CD14-positive monocyte (primary cell): ENCODE measurements at regions not wholly inside any gene's neighbourhood (a gene's known extent, or its start where the extent isn't known, plus 50 kb on each side); places are given as distances from the start of the nearest gene placed in this dataset.

ENCODE experiments used
- DNase-seq, 3 donors: peaks; one replicate each; pipeline ENCODE4 v3.0.0-alpha.2; 2011 to 2022
- H2AFZ ChIP-seq: 2 replicates; pipeline ENCODE4 v1.6.0; 2012; ENCODE audit warnings: mild to moderate bottlenecking, low read depth, low read length, inconsistent platforms; ENCODE audit not compliant: insufficient read depth, poor library complexity, severe bottlenecking
- H3K27ac ChIP-seq, 2 donors: 1 replicate in 1 of 2; 2 replicates in 1 of 2; pipeline ENCODE4 v1.5.1; 2012 to 2013; ENCODE audit warnings: low read length in 2 of 2, control low read depth in 1 of 2, inconsistent platforms in 1 of 2, low read depth in 1 of 2, mild to moderate bottlenecking in 1 of 2
- H3K27me3 ChIP-seq, 2 donors: one replicate each; pipeline versions ENCODE4 v1.6.0 to v1.6.1; 2011 to 2013; ENCODE audit warnings: low read length in 2 of 2; ENCODE audit not compliant: control insufficient read depth in 2 of 2, insufficient read depth in 2 of 2
- H3K36me3 ChIP-seq, 2 donors: replicated peaks in 1 of 2; 1 replicate in 1 of 2; 2 replicates in 1 of 2; pipeline versions ENCODE4 v1.5.1 to v1.6.1; 2012 to 2013; ENCODE audit warnings: low read length in 2 of 2, control low read depth in 1 of 2, inconsistent platforms in 1 of 2, mild to moderate bottlenecking in 1 of 2; ENCODE audit not compliant: insufficient read depth in 2 of 2, control insufficient read depth in 1 of 2
- H3K4me1 ChIP-seq, 2 donors: 1 replicate in 1 of 2; 2 replicates in 1 of 2; pipeline versions ENCODE4 v1.5.1 to v1.6.1; 2012 to 2013; ENCODE audit warnings: low read length in 2 of 2, control low read depth in 1 of 2, inconsistent platforms in 1 of 2, mild to moderate bottlenecking in 1 of 2, moderate library complexity in 1 of 2; ENCODE audit not compliant: insufficient read depth in 2 of 2, control insufficient read depth in 1 of 2
- H3K4me2 ChIP-seq: replicated peaks from 2 replicates; pipeline ENCODE3; 2012; ENCODE audit warnings: low read length, moderate library complexity, mild to moderate bottlenecking; ENCODE audit not compliant: poor library complexity, severe bottlenecking; ENCODE audit errors: extremely low read depth
- H3K4me3 ChIP-seq, 3 experiments: fragments of 200-600 bp in 1 of 3; sonication (generic) in 1 of 3; replicated peaks in 1 of 3; 1 replicate in 2 of 3; 2 replicates in 1 of 3; pipeline ENCODE4 v1.5.1; 2011 to 2013; ENCODE audit warnings: low read length in 3 of 3, mild to moderate bottlenecking in 3 of 3, control low read depth in 2 of 3, low read depth in 2 of 3, inconsistent platforms in 1 of 3, moderate library complexity in 1 of 3
- H3K79me2 ChIP-seq: 2 replicates; pipeline ENCODE4 v1.6.0; 2012; ENCODE audit warnings: mild to moderate bottlenecking, control low read depth, inconsistent platforms, low read length, moderate library complexity; ENCODE audit not compliant: insufficient read depth
- H3K9ac ChIP-seq: 2 replicates; pipeline ENCODE4 v1.6.0; 2017; ENCODE audit warnings: low read length, mild to moderate bottlenecking; ENCODE audit not compliant: insufficient read depth, poor library complexity, severe bottlenecking
- H3K9me3 ChIP-seq, 2 donors: replicated peaks in 1 of 2; 1 replicate in 1 of 2; 2 replicates in 1 of 2; pipeline versions ENCODE4 v1.5.1 to v1.6.1; 2012 to 2013; ENCODE audit warnings: low read length in 2 of 2, control low read depth in 1 of 2; ENCODE audit not compliant: control insufficient read depth in 1 of 2, insufficient read depth in 1 of 2
- H4K20me1 ChIP-seq: 2 replicates; pipeline ENCODE4 v1.6.0; 2012; ENCODE audit warnings: mild to moderate bottlenecking, low read length, control low read depth, moderate library complexity; ENCODE audit not compliant: insufficient read depth
- H3K27ac Mint-ChIP-seq, 7 donors: one replicate each; pipeline ENCODE4 v1.8.0; 2020; ENCODE audit warnings: mild to moderate bottlenecking in 7 of 7, mixed read lengths in 7 of 7, moderate library complexity in 6 of 7, inconsistent platforms in 2 of 7
- H3K27me3 Mint-ChIP-seq, 3 donors: one replicate each; pipeline ENCODE4 v1.8.0; 2021 to 2022; ENCODE audit warnings: low read depth in 3 of 3, mild to moderate bottlenecking in 3 of 3, mixed read lengths in 3 of 3, moderate library complexity in 3 of 3, inconsistent platforms in 1 of 3
- H3K36me3 Mint-ChIP-seq, 2 donors: one replicate each; pipeline ENCODE4 v1.8.0; 2020; ENCODE audit warnings: mixed read lengths in 2 of 2, inconsistent platforms in 1 of 2, mild to moderate bottlenecking in 1 of 2
- H3K4me1 Mint-ChIP-seq: one replicate; pipeline ENCODE4 v1.8.0; 2020; ENCODE audit warnings: mild to moderate bottlenecking, mixed read lengths
- H3K4me3 Mint-ChIP-seq, 2 donors: one replicate each; pipeline ENCODE4 v1.8.0; 2020; ENCODE audit warnings: mild to moderate bottlenecking in 2 of 2, mixed read lengths in 2 of 2, moderate library complexity in 1 of 2
- H3K9me3 Mint-ChIP-seq, 7 donors: one replicate each; pipeline ENCODE4 v1.8.0; 2020 to 2022; ENCODE audit warnings: mixed read lengths in 7 of 7, mild to moderate bottlenecking in 6 of 7, moderate library complexity in 6 of 7, inconsistent platforms in 2 of 7
- CTCF ChIP-seq: fragments of 200-600 bp; IDR thresholded peaks from one replicate; pipeline ENCODE4 v1.8.0; 2022; ENCODE audit warnings: antibody characterized with exemption, mild to moderate bottlenecking
- WGBS: methylation state at CpG from one replicate; pipeline ENCODE4 v1.1.5; 2013; ENCODE audit warnings: missing lambda C conversion rate; ENCODE audit not compliant: insufficient coverage; 5-methylcytosine and 5-hydroxymethylcytosine counted together
- intact Hi-C, 2 donors: fragments of 100-400 bp; cut with micrococcal nuclease; formaldehyde crosslinking; loops; one replicate each; pipeline versions ENCODE4 v1.15.0 to v1.15.1; 2023

GRCh38 chr13:50400035-50400726 lies 384.9 kb downstream of the KCNRG start:
- H2AFZ ChIP-seq = peak overlapping the region; percentile 9

GRCh38 chr13:50401049-50401505 lies 385.8 kb downstream of the KCNRG start:
- no peak overlapping the region for H3K4me2 ChIP-seq
- Mint-ChIP-seq H3K27me3 (peaks cover 0 to 5% (median 1%) of the 10 kb centered on the region in 3 donors), H3K9me3 (peaks cover 2 to 8% (median 4%) of the 10 kb centered on the region in 7 donors), H3K36me3 (no peaks in the 10 kb centered on the region), H3K4me1 (peaks cover 6% of the 10 kb centered on the region), H3K4me3 (no peak overlapping the region), H3K27ac (no peak overlapping the region)
- no peaks in the 10 kb centered on the region for H3K79me2 ChIP-seq
- no peaks in the 10 kb centered on the region for H3K4me1 ChIP-seq
- H3K9me3 ChIP-seq = peaks cover 0 to 4% of the 10 kb centered on the region in 2 donors
- H2AFZ ChIP-seq = no peak overlapping the region
- no peaks in the 10 kb centered on the region for H4K20me1 ChIP-seq
- H3K9ac ChIP-seq = no peak overlapping the region
- DNase-seq = no peak
- H3K27me3 ChIP-seq = no peaks in the 10 kb centered on the region
- H3K27ac ChIP-seq = no peak overlapping the region
- H3K36me3 ChIP-seq = no peaks in the 10 kb centered on the region
- no peak for TF ChIP-seq CTCF
- 100% methylated on average over 1 of the region's 1 CpG for WGBS
- intact Hi-C loops = no loop called here
- no peak overlapping the region for H3K4me3 ChIP-seq

More at GRCh38 chr13:50400035-50400726, 384.9 kb downstream of the KCNRG start:
- H3K36me3 Mint-ChIP-seq = no peaks in the 10 kb centered on the region
- H3K27ac Mint-ChIP-seq = no peak overlapping the region
- H3K27me3 ChIP-seq = no peaks in the 10 kb centered on the region
- H3K27ac ChIP-seq = no peak overlapping the region
- no peak for DNase-seq
- H4K20me1 ChIP-seq = no peaks in the 10 kb centered on the region
- peaks cover 6% of the 10 kb centered on the region for H3K4me1 Mint-ChIP-seq
- TF ChIP-seq CTCF = no peak
- no peak overlapping the region for H3K4me3 Mint-ChIP-seq
- H3K9me3 ChIP-seq = peaks cover 0 to 4% of the 10 kb centered on the region in 2 donors
- intact Hi-C loops = no loop called here
- H3K9ac ChIP-seq = no peak overlapping the region
- H3K36me3 ChIP-seq = no peaks in the 10 kb centered on the region
- H3K9me3 Mint-ChIP-seq = peaks cover 2 to 8% (median 4%) of the 10 kb centered on the region in 7 donors
- H3K4me1 ChIP-seq = no peaks in the 10 kb centered on the region
- peaks cover 0 to 3% (median 1%) of the 10 kb centered on the region in 3 donors for H3K27me3 Mint-ChIP-seq
- H3K4me3 ChIP-seq = no peak overlapping the region
- H3K4me2 ChIP-seq = no peak overlapping the region
- no CpG with 5 or more reads among the region's 3 CpGs for WGBS
- H3K79me2 ChIP-seq = no peaks in the 10 kb centered on the region
